PFSK-1 (cell line): ENCODE measurements at regions not wholly inside any gene's neighbourhood (a gene's known extent, or its start where the extent isn't known, plus 50 kb on each side); places are given as distances from the start of the nearest gene placed in this dataset.

Source experiments
- FOXP2 ChIP-seq: optimal IDR thresholded peaks from 2 replicates; pipeline ENCODE3; 2011; ENCODE audit warnings: borderline replicate concordance, control low read depth, inconsistent platforms; ENCODE audit not compliant: insufficient read depth; ENCODE audit errors: extremely low read length, extremely low read depth
- POLR2AphosphoS5 ChIP-seq: IDR thresholded peaks from 2 replicates; pipeline ENCODE4 v1.6.1; 2012; ENCODE audit warnings: low read depth, mild to moderate bottlenecking, control low read depth, low read length, moderate library complexity
- REST ChIP-seq, 2 experiments: IDR thresholded peaks; 2 replicates each; pipeline versions ENCODE4 v1.6.1 to v1.8.0; 2011 to 2012; ENCODE audit warnings: low read depth in 2 of 2, low read length in 2 of 2, control low read depth in 1 of 2, inconsistent platforms in 1 of 2, mild to moderate bottlenecking in 1 of 2, moderate library complexity in 1 of 2; ENCODE audit not compliant: insufficient read depth in 1 of 2
- SIN3A ChIP-seq: IDR thresholded peaks from 2 replicates; pipeline ENCODE4 v1.6.1; 2012; ENCODE audit warnings: mild to moderate bottlenecking, low read length, moderate library complexity, borderline replicate concordance; ENCODE audit not compliant: insufficient read depth
- TAF1 ChIP-seq: IDR thresholded peaks from 2 replicates; pipeline ENCODE4 v1.6.1; 2012; ENCODE audit warnings: low read length, control low read depth, borderline replicate concordance; ENCODE audit not compliant: insufficient read depth

DNA sequence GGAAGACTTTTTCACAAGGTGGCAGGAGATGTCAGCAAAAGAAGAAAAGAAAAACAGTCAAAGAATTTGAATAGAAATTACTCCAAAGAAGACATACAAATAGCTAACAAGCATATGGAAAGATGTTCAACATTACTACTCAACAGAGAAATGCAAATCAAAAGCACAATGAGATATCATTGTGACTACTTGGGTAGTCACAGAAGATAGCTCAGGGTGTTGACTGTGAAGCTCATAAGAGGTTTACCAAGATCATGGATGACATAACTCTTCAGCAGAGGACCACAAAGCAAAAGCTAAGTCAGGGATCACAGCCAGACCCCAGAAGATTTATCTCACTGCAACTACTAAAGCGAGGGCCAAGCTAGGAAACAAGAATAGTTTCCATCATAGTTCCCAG is 53.0 kb upstream of the TANK start:
- TF ChIP-seq REST (IDR thresholded peaks at IDR 0.05; ENCODE audit: insufficient read depth in 1 of 2, low read depth in 2 of 2, low read length in 2 of 2), result no peak
- TF ChIP-seq POLR2AphosphoS5, result no peak
- TF ChIP-seq SIN3A, result no peak
- TF ChIP-seq TAF1, result no peak
- no peak for TF ChIP-seq FOXP2
